IPS DF 6.9 (cell line): ENCODE measurements at regions not wholly inside any gene's neighbourhood (a gene's known extent, or its start where the extent isn't known, plus 50 kb on each side); places are given as distances from the start of the nearest gene placed in this dataset.
"Not testable (repeated sequence)": the region's sequence is repeated elsewhere in the genome, so short reads cannot be mapped to it uniquely, and the experiment has no call there.

Experiments
- DNase-seq: peaks from one replicate; pipeline ENCODE4 v3.0.0-alpha.2; 2013; ENCODE audit warnings: low read depth, low spot score
- H3K27ac ChIP-seq: one replicate; pipeline ENCODE4 v1.5.1; 2013; ENCODE audit warnings: low read length, control low read depth
- H3K27me3 ChIP-seq: 2 replicates; pipeline ENCODE4 v1.6.1; 2013; ENCODE audit warnings: mild to moderate bottlenecking, low read length; ENCODE audit not compliant: control insufficient read depth, insufficient read depth
- H3K36me3 ChIP-seq: 2 replicates; pipeline ENCODE4 v1.6.1; 2013; ENCODE audit warnings: low read length; ENCODE audit not compliant: control insufficient read depth, insufficient read depth
- H3K4me1 ChIP-seq: 2 replicates; pipeline ENCODE4 v1.6.1; 2013; ENCODE audit warnings: low read length; ENCODE audit not compliant: control insufficient read depth, insufficient read depth
- H3K4me3 ChIP-seq: 2 replicates; pipeline ENCODE4 v1.5.1; 2013; ENCODE audit warnings: mild to moderate bottlenecking, low read length
- H3K9me3 ChIP-seq: 2 replicates; pipeline ENCODE4 v1.6.1; 2013; ENCODE audit warnings: low read length, inconsistent platforms; ENCODE audit not compliant: control insufficient read depth, insufficient read depth
- WGBS: extraction: QIAGEN DNeasy Blood & Tissue Kit; methylation state at CpG from one replicate; pipeline ENCODE4 v1.1.7; 2013; ENCODE audit warnings: mixed read lengths, missing lambda C conversion rate; ENCODE audit not compliant: insufficient read length, insufficient coverage; 5-methylcytosine and 5-hydroxymethylcytosine counted together

DNA sequence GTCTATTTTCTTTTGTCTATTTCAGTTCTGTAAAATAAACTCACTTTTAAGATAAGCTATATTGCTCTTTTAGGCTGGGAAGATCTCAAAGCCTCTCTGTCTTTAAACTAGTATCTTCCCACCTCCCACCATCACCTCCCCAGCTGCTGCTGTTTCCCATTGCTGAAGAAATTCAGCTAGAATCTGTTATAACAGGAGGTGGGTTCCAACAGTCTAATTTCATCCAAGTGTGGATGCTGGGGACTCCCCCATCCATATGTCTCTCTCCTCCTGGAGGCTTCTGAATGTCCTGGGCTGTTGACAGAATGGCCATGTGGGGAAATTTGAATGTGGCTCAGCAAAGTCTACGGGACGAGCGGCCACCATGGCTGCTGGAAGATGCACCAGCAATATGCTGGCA is 301.0 kb downstream of the RASEF start:
- DNase-seq = no peak
- Histone ChIP-seq H3K27me3 (no peaks in the 10 kb centered on the region), H3K27ac (no peak overlapping the region), H3K4me1 (0 out of 2 replicates have a peak, but pooled peaks cover 1% of the 10 kb centered on the region), H3K36me3 (no peaks in the 10 kb centered on the region; the same call in 1 of the 2 replicates), H3K4me3 (no peak overlapping the region), H3K9me3 (peaks cover 2% of the 10 kb centered on the region; the same call in 1 of the 2 replicates)
- no CpG with 5 or more reads among the region's 3 CpGs for WGBS

DNA sequence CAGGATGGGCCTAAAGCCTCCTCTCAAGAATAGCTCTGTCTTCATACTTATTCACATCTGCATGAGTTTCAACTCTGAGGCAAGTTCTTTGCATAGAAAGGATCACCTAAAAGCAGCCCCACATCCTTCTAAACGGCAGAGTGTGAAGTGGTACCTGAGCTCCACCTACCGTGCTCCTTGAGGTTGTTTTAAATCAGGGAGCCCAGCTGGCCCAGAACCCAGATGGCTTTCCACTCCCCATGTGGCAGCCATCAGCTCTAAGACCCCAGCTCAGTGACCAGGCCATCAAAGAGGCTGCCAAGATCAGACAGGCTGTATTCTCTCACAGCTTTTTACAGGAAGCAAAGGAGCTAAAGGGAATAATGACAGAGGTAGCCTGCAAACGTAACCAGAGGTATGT is 299.3 kb downstream of the RASEF start:
- Histone ChIP-seq H3K27ac (no peak overlapping the region), H3K4me3 (no peak overlapping the region), H3K36me3 (no peaks in the 10 kb centered on the region), H3K27me3 (no peaks in the 10 kb centered on the region), H3K4me1 (no peaks in the 10 kb centered on the region), H3K9me3 (no peaks in the 10 kb centered on the region)
- peak; percentile 60 for DNase-seq
- no CpG with 5 or more reads among the region's 3 CpGs for WGBS

DNA sequence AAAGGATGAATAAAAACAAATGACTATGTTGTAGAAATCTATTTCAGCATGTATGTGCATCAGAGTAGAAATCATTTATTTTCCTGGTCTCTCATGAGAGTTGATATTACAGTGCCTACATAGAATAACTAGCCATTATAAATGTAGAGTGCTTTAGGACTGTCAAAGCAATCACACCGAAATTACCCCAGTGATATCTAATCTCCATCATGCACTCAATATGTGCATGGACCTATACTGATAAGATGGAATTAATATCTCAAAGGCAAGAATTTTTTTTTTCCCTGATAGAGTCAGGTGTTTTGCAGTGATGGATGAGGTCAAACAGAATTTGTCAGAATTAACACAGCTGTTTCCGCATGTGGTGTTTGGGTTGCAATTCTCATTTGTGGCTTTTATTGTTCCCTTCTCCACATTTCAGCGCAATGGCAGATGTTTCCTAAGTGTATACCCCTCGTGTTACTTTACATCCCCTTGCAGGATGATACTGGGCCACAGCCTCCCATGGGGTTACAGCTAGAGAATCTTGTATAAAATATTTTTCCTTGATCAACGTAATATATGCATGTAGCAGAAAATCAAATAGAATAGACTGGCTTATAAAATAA is 298.8 kb downstream of the RASEF start:
- WGBS = no CpG with 5 or more reads among the region's 5 CpGs
- Histone ChIP-seq H3K36me3 (no peaks in the 10 kb centered on the region), H3K4me3 (no peak overlapping the region), H3K27me3 (no peaks in the 10 kb centered on the region), H3K4me1 (no peaks in the 10 kb centered on the region), H3K27ac (no peak overlapping the region), H3K9me3 (no peaks in the 10 kb centered on the region)
- DNase-seq = no peak

DNA sequence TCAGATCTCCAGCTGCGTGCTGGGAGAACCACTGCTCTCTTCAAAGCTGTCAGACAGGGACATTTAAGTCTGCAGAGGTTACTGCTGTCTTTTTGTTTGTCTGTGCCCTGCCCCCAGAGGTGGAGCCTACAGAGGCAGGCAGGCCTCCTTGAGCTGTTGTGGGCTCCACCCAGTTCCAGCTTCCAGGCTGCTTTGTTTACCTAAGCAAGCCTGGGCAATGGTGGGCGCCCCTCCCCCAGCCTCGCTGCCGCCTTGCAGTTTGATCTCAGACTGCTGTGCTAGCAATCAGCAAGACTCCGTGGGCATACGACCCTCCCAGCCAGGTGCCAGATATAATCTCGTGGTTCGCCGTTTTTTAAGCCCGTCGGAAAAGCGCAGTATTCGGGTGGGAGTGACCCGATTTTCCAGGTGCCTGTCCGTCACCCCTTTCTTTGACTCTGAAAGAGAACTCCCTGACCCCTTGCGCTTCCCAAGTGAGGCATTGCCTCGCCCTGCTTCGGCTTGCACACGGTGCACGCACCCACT is 288.2 kb downstream of the RASEF start:
- H3K27ac ChIP-seq, H3K4me3 ChIP-seq, H3K27me3 ChIP-seq, H3K36me3 ChIP-seq, H3K9me3 ChIP-seq, H3K4me1 ChIP-seq, DNase-seq: not testable (repeated sequence)
- WGBS = no CpG with 5 or more reads among the region's 20 CpGs

DNA sequence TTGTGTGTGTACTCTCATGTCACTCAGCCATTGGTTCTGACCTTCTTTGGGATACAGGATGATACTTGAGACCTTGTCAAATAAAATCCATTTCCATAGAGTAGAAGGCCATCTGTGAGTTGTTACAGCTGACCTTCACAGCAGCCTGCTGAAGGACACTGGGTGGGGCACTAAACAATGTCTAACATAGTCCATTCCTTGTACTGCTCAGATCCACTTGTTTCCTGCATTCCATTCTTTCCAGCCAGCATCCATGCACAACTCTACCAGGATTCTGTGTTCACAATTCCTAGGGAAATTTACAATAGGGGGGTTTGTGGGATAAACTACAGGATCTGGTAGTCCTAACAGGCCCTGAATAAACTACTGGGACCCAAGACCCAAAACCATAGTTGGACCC is 286.4 kb downstream of the RASEF start:
- no peaks in the 10 kb centered on the region for H3K36me3 ChIP-seq
- no peaks in the 10 kb centered on the region for H3K4me1 ChIP-seq
- no peak overlapping the region for H3K27ac ChIP-seq
- DNase-seq = no peak
- no peaks in the 10 kb centered on the region for H3K27me3 ChIP-seq
- H3K9me3 ChIP-seq = no peaks in the 10 kb centered on the region
- H3K4me3 ChIP-seq = no peak overlapping the region

DNA sequence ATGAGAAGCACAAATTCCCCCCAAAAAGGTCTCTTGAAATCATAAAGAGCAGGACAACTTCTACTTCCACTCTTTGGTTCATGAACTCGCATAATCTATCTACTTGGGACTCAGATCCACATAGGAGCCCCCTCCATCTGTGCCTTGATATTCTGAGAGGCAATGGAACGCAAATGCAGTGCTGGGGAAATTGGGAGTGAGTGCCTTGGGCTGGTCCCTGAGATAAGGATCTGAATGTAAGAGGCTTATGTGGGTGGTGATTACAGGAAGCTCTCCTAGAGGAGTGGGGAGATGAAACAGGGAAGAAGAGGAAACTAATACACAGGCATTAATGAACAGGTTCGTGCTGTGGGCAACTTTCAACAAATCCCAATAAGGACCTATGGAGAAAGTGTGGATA is 285.6 kb downstream of the RASEF start:
- Histone ChIP-seq H3K27me3 (no peaks in the 10 kb centered on the region), H3K9me3 (no peaks in the 10 kb centered on the region), H3K4me1 (no peaks in the 10 kb centered on the region), H3K36me3 (no peaks in the 10 kb centered on the region), H3K27ac (no peak overlapping the region), H3K4me3 (no peak overlapping the region)
- no peak for DNase-seq
- no CpG with 5 or more reads among the region's 3 CpGs for WGBS

DNA sequence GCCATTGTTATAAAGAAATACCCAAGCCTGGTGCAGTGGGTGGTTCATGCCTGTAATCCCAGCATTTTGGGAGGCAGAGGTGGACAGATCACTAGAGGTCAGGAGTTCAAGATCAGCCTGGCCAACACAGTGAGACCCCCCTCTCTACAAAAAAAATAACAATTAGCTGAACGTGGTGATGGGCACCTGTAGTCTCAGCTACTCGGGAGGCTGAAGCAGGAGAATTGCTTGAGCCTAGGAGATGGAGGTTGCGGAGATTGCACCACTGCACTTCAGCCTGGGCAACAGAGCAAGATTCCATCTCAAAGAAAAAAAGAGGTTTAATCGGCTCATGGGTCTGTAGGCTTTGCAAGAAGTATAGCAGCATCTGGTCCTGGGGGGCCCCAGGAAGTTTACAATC is 284.0 kb downstream of the RASEF start:
- not testable (repeated sequence) for H3K9me3 ChIP-seq, H3K27ac ChIP-seq, H3K4me1 ChIP-seq, H3K4me3 ChIP-seq, H3K27me3 ChIP-seq, DNase-seq, H3K36me3 ChIP-seq
- no CpG with 5 or more reads among the region's 4 CpGs for WGBS

DNA sequence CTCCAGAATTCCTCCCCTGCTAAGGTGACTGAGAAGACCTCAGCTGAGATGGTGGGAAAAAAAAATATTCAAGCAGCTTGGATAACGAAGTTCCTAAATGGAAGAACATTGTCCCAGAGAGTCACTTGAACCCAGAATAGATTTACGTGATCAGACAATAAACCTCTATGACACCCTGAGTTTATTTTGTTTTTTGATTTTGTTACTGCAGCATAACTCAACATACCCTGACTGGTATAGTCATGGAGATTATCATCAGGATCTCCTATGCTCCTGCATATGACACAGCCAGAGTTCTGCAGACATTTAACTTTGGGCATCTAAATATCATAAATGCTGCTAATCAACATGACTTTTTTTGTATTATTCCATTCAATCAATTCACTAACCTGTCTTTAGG is 282.9 kb downstream of the RASEF start:
- no peak for DNase-seq
- no peaks in the 10 kb centered on the region for H3K27me3 ChIP-seq
- no peaks in the 10 kb centered on the region for H3K36me3 ChIP-seq
- no peak overlapping the region for H3K27ac ChIP-seq
- no CpG with 5 or more reads among the region's 2 CpGs for WGBS
- H3K9me3 ChIP-seq = no peaks in the 10 kb centered on the region
- no peak overlapping the region for H3K4me3 ChIP-seq
- H3K4me1 ChIP-seq = no peaks in the 10 kb centered on the region

DNA sequence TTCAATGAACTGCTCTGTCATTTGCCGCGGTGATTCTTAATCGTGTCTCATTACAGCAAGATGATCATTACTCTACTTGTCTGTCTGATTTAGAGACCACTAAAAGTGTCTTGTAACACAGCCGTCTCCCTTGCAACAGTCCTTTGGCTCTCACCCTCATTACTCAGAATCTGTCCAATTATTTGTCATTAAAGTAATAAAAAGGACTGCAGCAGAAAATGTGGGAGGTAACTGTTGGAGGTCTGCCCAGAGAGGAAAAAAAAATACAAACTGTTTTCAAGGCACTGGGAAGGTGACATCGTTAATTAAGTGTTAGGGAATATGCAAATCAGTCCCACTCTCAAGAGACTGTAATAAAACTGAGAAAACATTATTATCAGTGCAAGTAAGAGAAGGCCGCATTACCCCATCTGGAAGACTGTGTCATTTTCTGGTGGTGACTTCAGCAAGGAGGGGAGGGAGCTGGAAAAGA is 281.0 kb downstream of the RASEF start:
- WGBS = no CpG with 5 or more reads among the region's 6 CpGs
- H3K9me3 ChIP-seq = no peaks in the 10 kb centered on the region
- no peaks in the 10 kb centered on the region for H3K27me3 ChIP-seq
- no peaks in the 10 kb centered on the region for H3K36me3 ChIP-seq
- no peaks in the 10 kb centered on the region for H3K4me1 ChIP-seq
- H3K27ac ChIP-seq = no peak overlapping the region
- DNase-seq = no peak
- H3K4me3 ChIP-seq = no peak overlapping the region

DNA sequence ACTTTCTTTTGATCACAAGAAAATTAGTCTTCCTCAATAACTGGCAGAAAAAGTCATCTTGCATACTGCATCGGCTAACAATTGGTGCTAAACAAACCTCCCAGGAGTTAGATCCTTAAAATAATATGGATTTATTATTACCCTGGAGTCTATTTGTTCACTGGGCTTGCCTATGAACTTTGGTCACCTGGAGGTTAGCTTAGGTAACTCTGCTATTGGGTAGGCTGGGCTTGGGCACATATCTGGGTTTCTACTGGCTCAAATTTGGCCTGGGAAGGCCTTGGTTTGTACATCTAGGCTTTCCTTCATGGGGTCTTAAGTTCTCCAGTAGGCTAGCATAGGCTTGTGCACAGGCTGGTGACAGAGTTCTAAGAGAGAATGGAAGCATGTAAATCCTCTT is 279.9 kb downstream of the RASEF start:
- DNase-seq = no peak
- no peaks in the 10 kb centered on the region for H3K4me1 ChIP-seq
- WGBS = no CpG with 5 or more reads among the region's 1 CpG
- no peaks in the 10 kb centered on the region for H3K36me3 ChIP-seq
- no peaks in the 10 kb centered on the region for H3K9me3 ChIP-seq
- H3K4me3 ChIP-seq = no peak overlapping the region
- H3K27ac ChIP-seq = no peak overlapping the region
- no peaks in the 10 kb centered on the region for H3K27me3 ChIP-seq

DNA sequence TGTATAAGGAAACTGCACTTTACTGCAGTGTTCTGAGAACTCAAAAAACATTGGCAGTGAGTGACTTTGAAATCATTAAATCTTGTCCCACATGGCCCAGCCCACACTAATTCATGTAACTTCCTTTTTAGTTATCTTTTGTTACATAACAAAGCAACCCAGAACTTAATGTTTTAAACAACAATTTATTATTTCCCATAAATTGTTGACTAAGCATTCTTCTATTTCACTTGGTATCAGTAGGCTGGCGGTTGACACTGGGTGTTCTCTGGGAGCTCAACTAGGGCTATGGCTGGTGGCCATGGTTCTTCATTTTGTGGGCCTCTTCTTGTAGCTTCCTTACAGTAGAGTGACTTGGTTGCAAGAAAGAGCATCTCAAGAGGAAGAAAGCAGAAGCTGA is 278.4 kb downstream of the RASEF start:
- H3K4me3 ChIP-seq = no peak overlapping the region
- H3K4me1 ChIP-seq = no peaks in the 10 kb centered on the region
- H3K9me3 ChIP-seq = no peaks in the 10 kb centered on the region
- no CpG with 5 or more reads among the region's 1 CpG for WGBS
- no peak overlapping the region for H3K27ac ChIP-seq
- H3K27me3 ChIP-seq = no peaks in the 10 kb centered on the region
- DNase-seq = no peak
- no peaks in the 10 kb centered on the region for H3K36me3 ChIP-seq
